GM23248 (cell line): ENCODE measurements at regions not wholly inside any gene's neighbourhood (a gene's known extent, or its start where the extent isn't known, plus 50 kb on each side); places are given as distances from the start of the nearest gene placed in this dataset.

Experiments
- DNase-seq: peaks from one replicate; pipeline ENCODE4 v3.0.0-alpha.2; 2015
- H2AFZ ChIP-seq: fragments of 200-600 bp; sonication (generic); 2 replicates; pipeline ENCODE4 v1.6.1; 2016; ENCODE audit warnings: antibody characterized with exemption
- H3F3A ChIP-seq: fragments of 200-600 bp; sonication (generic); 2 replicates; pipeline ENCODE4 v1.6.1; 2016; ENCODE audit warnings: mild to moderate bottlenecking, antibody characterized with exemption, mixed run types; ENCODE audit not compliant: insufficient read depth
- H3K27ac ChIP-seq: fragments of 200-600 bp; sonication (generic); 2 replicates; pipeline ENCODE4 v1.5.1; 2016; ENCODE audit warnings: mild to moderate bottlenecking
- H3K27me3 ChIP-seq: fragments of 200-600 bp; sonication (generic); replicated peaks from 2 replicates; pipeline ENCODE4 v1.6.1; 2016; ENCODE audit warnings: mild to moderate bottlenecking; ENCODE audit not compliant: insufficient read depth
- H3K36me3 ChIP-seq: fragments of 200-600 bp; sonication (generic); 2 replicates; pipeline ENCODE4 v1.6.1; 2016; ENCODE audit warnings: low read depth, mild to moderate bottlenecking
- H3K4me1 ChIP-seq: fragments of 200-600 bp; sonication (generic); 2 replicates; pipeline ENCODE4 v1.6.1; 2016; ENCODE audit warnings: mild to moderate bottlenecking; ENCODE audit not compliant: insufficient read depth
- H3K4me2 ChIP-seq: fragments of 200-600 bp; sonication (generic); one replicate; pipeline ENCODE4 v1.6.1; 2016; ENCODE audit warnings: mild to moderate bottlenecking; ENCODE audit not compliant: unreplicated experiment
- H3K4me3 ChIP-seq: fragments of 200-600 bp; sonication (generic); 2 replicates; pipeline ENCODE4 v1.5.1; 2016; ENCODE audit warnings: mild to moderate bottlenecking
- H3K79me2 ChIP-seq: fragments of 200-600 bp; sonication (generic); 2 replicates; pipeline ENCODE4 v1.6.1; 2016; ENCODE audit warnings: mild to moderate bottlenecking; ENCODE audit not compliant: insufficient read depth
- H3K9ac ChIP-seq: fragments of 200-600 bp; sonication (generic); 2 replicates; pipeline ENCODE4 v1.6.1; 2016; ENCODE audit warnings: mild to moderate bottlenecking
- H3K9me2 ChIP-seq: fragments of 200-600 bp; sonication (generic); 2 replicates; pipeline ENCODE4 v1.6.1; 2016; ENCODE audit warnings: mixed run types, mild to moderate bottlenecking, moderate library complexity; ENCODE audit not compliant: insufficient read depth
- H3K9me3 ChIP-seq: fragments of 200-600 bp; sonication (generic); one replicate; pipeline ENCODE4 v1.6.1; 2017; ENCODE audit warnings: low read depth
- H4K20me1 ChIP-seq: fragments of 200-600 bp; sonication (generic); 2 replicates; pipeline ENCODE4 v1.6.0; 2016; ENCODE audit not compliant: insufficient read depth
- EZH2 ChIP-seq: fragments of 200-600 bp; sonication (generic); IDR thresholded peaks from 2 replicates; pipeline ENCODE4 v1.6.1; 2018; ENCODE audit warnings: antibody characterized with exemption, mild to moderate bottlenecking; ENCODE audit not compliant: insufficient read depth, poor library complexity, severe bottlenecking
- EZH2phosphoT487 ChIP-seq: fragments of 200-600 bp; sonication (generic); IDR thresholded peaks from 2 replicates; pipeline ENCODE4 v1.6.1; 2018; ENCODE audit warnings: antibody characterized with exemption, moderate library complexity, mild to moderate bottlenecking, low read depth; ENCODE audit not compliant: insufficient read depth
- WGBS, 2 experiments: methylation state at CpG; one replicate each; pipeline ENCODE4 v1.1.6; 2015 to 2017; ENCODE audit warnings: low lambda C conversion rate in 2 of 2, low coverage in 1 of 2; ENCODE audit errors: missing lambda C conversion rate in 2 of 2; 5-methylcytosine and 5-hydroxymethylcytosine counted together
- in situ Hi-C: fragments of 300-500 bp; cut with MboI; formaldehyde crosslinking; loops from 2 replicates; pipeline ENCODE4 v1.15.0; 2020

- TF ChIP-seq EZH2 (no peak), EZH2phosphoT487 (no peak)
- in situ Hi-C loops = no loop called here
- Histone ChIP-seq H3F3A (no peaks in the 10 kb centered on the region), H3K4me3 (no peak overlapping the region), H3K9me3 (no peaks in the 10 kb centered on the region), H3K27ac (no peak overlapping the region), H3K9me2 (no peaks in the 10 kb centered on the region), H3K36me3 (no peaks in the 10 kb centered on the region), H3K79me2 (no peaks in the 10 kb centered on the region), H3K9ac (no peak overlapping the region), H3K4me2 (no peak overlapping the region), H3K27me3 (no peaks in the 10 kb centered on the region), H2AFZ (no peak overlapping the region), H4K20me1 (no peaks in the 10 kb centered on the region), H3K4me1 (no peaks in the 10 kb centered on the region)
- DNase-seq = no peak
These were observed 112.8 kb upstream of the IFNG-AS1 start for GRCh38 chr12:67876305-67876915.

- 86 to 89% methylated on average over 3 of the region's 3 CpGs for WGBS, 2 experiments
These were observed 111.5 kb upstream of the IFNG-AS1 start for GRCh38 chr12:67877727-67878126.

GRCh38 chr12:67879937-67880336 is 109.3 kb upstream of the IFNG-AS1 start:
- Histone ChIP-seq H3K9me3 (no peaks in the 10 kb centered on the region), H3K36me3 (no peaks in the 10 kb centered on the region), H3K4me2 (no peak overlapping the region), H3K4me3 (no peak overlapping the region), H4K20me1 (no peaks in the 10 kb centered on the region), H3K4me1 (0 out of 2 replicates have a peak, but pooled peaks cover under 1% of the 10 kb centered on the region), H3F3A (no peaks in the 10 kb centered on the region), H3K9ac (no peak overlapping the region), H3K27me3 (no peaks in the 10 kb centered on the region), H3K27ac (no peak overlapping the region), H2AFZ (no peak overlapping the region), H3K79me2 (no peaks in the 10 kb centered on the region), H3K9me2 (no peaks in the 10 kb centered on the region)
- whole genome bisulfite sequencing, 2 experiments = 72 to 77% methylated on average over 5 of the region's 5 CpGs
- no peak for DNase-seq
- no peak for TF ChIP-seq EZH2phosphoT487
- no peak for TF ChIP-seq EZH2
- in situ Hi-C loops = no loop called here

More at GRCh38 chr12:67877727-67878126, 111.5 kb upstream of the IFNG-AS1 start:
- no peaks in the 10 kb centered on the region for H4K20me1 ChIP-seq
- no peaks in the 10 kb centered on the region for H3K36me3 ChIP-seq
- TF ChIP-seq EZH2phosphoT487 (no peak), EZH2 (no peak)
- H3F3A ChIP-seq = no peaks in the 10 kb centered on the region
- no peak overlapping the region for H2AFZ ChIP-seq
- in situ Hi-C loops = no loop called here
- no peaks in the 10 kb centered on the region for H3K4me1 ChIP-seq
- H3K4me2 ChIP-seq = no peak overlapping the region
- H3K9ac ChIP-seq = no peak overlapping the region
- H3K27me3 ChIP-seq = no peaks in the 10 kb centered on the region
- no peak for DNase-seq
- H3K4me3 ChIP-seq = no peak overlapping the region
- no peaks in the 10 kb centered on the region for H3K79me2 ChIP-seq
- no peak overlapping the region for H3K27ac ChIP-seq
- H3K9me3 ChIP-seq = no peaks in the 10 kb centered on the region
- H3K9me2 ChIP-seq = no peaks in the 10 kb centered on the region

GRCh38 chr12:67881565-67881964 is 107.7 kb upstream of the IFNG-AS1 start:
- Histone ChIP-seq H3K4me1 (peaks cover 12% of the 10 kb centered on the region), H3K27ac (no peak overlapping the region), H3F3A (0 out of 2 replicates have a peak, but pooled peaks cover 6% of the 10 kb centered on the region), H2AFZ (no peak overlapping the region), H3K27me3 (no peaks in the 10 kb centered on the region), H3K36me3 (no peaks in the 10 kb centered on the region), H3K4me2 (no peak overlapping the region), H3K4me3 (no peak overlapping the region), H3K9ac (no peak overlapping the region), H3K9me3 (no peaks in the 10 kb centered on the region), H4K20me1 (no peaks in the 10 kb centered on the region), H3K79me2 (no peaks in the 10 kb centered on the region), H3K9me2 (no peaks in the 10 kb centered on the region)
- 94 to 96% methylated on average over 2 of the region's 2 CpGs for WGBS, 2 experiments
- no peak for DNase-seq
- TF ChIP-seq EZH2phosphoT487 (no peak), EZH2 (no peak)
- in situ Hi-C loops = no loop called here

- no peak overlapping the region for H2AFZ ChIP-seq
These were observed 104.7 kb upstream of the IFNG-AS1 start for GRCh38 chr12:67884596-67884995.

More at GRCh38 chr12:67884596-67884995, 104.7 kb upstream of the IFNG-AS1 start:
- 0 out of 2 replicates have a peak, but pooled peaks cover 6% of the 10 kb centered on the region for H3F3A ChIP-seq
- no peak for TF ChIP-seq EZH2phosphoT487
- TF ChIP-seq EZH2 = no peak
- H3K4me3 ChIP-seq = no peak overlapping the region
- no peaks in the 10 kb centered on the region for H3K79me2 ChIP-seq
- no peaks in the 10 kb centered on the region for H3K36me3 ChIP-seq
- peaks cover 12% of the 10 kb centered on the region for H3K4me1 ChIP-seq
- WGBS, 2 experiments = 44 to 45% methylated on average over 2 of the region's 2 CpGs
- no peaks in the 10 kb centered on the region for H4K20me1 ChIP-seq
- in situ Hi-C loops = no loop called here
- H3K9me2 ChIP-seq = no peaks in the 10 kb centered on the region
- no peak overlapping the region for H3K9ac ChIP-seq
- DNase-seq = no peak
- no peaks in the 10 kb centered on the region for H3K27me3 ChIP-seq
- H3K9me3 ChIP-seq = no peaks in the 10 kb centered on the region
- no peak overlapping the region for H3K4me2 ChIP-seq
- H3K27ac ChIP-seq = no peak overlapping the region
